ENCODE measurements at regions not wholly inside any gene's neighbourhood (a gene's known extent, or its start where the extent isn't known, plus 50 kb on each side); places are given as distances from the start of the nearest gene placed in this dataset.

GRCh38 chr2:157061799-157062198, 195.7 kb upstream of the GALNT5 start:
- H3K4me1 ChIP-seq (ENCODE audit: low read length), result no peaks in the 10 kb centered on the region
- H3K27ac ChIP-seq (ENCODE audit: low read length), result no peak overlapping the region
- H4K20me1 ChIP-seq (ENCODE audit: insufficient read depth, low read depth, low read length), result no peaks in the 10 kb centered on the region
- no peaks in the 10 kb centered on the region for H3K9me3 ChIP-seq (ENCODE audit: low read length)
- H3K4me2 ChIP-seq (ENCODE audit: low read depth, low read length, poor library complexity, severe bottlenecking), result no peak overlapping the region
- no peaks in the 10 kb centered on the region for H3K27me3 ChIP-seq (ENCODE audit: low read length)
- DNase-seq, result no peak
- no peak overlapping the region for H3K9ac ChIP-seq (ENCODE audit: low read length)
- H2AFZ ChIP-seq (ENCODE audit: low read length), result no peak overlapping the region
- H3K79me2 ChIP-seq (ENCODE audit: low read length), result no peaks in the 10 kb centered on the region
- H3K4me3 ChIP-seq (ENCODE audit: low read length), result no peak overlapping the region
- H3K9me2 ChIP-seq (replicated peaks; ENCODE audit: insufficient read depth, low read length), result no peaks in the 10 kb centered on the region
- no peaks in the 10 kb centered on the region for H3K36me3 ChIP-seq (ENCODE audit: insufficient read depth, low read length)

- no peak overlapping the region for H3K4me2 ChIP-seq (ENCODE audit: low read depth, low read length, poor library complexity, severe bottlenecking)
- H3K4me3 ChIP-seq (ENCODE audit: low read length), result no peak overlapping the region
- no peaks in the 10 kb centered on the region for H3K4me1 ChIP-seq (ENCODE audit: low read length)
- no peak overlapping the region for H2AFZ ChIP-seq (ENCODE audit: low read length)
- H3K27ac ChIP-seq (ENCODE audit: low read length), result no peak overlapping the region
- DNase-seq, result no peak
- H3K79me2 ChIP-seq (ENCODE audit: low read length), result no peaks in the 10 kb centered on the region
- H3K9ac ChIP-seq (ENCODE audit: low read length), result no peak overlapping the region
- no peaks in the 10 kb centered on the region for H3K36me3 ChIP-seq (ENCODE audit: insufficient read depth, low read length)
- no peaks in the 10 kb centered on the region for H3K9me2 ChIP-seq (replicated peaks; ENCODE audit: insufficient read depth, low read length)
- H3K9me3 ChIP-seq (ENCODE audit: low read length), result no peaks in the 10 kb centered on the region
- no peaks in the 10 kb centered on the region for H3K27me3 ChIP-seq (ENCODE audit: low read length)
- no peaks in the 10 kb centered on the region for H4K20me1 ChIP-seq (ENCODE audit: insufficient read depth, low read depth, low read length)
Measured at GRCh38 chr2:157067562-157067961, 189.9 kb upstream of the GALNT5 start.

GRCh38 chr2:157068237-157068636, 189.3 kb upstream of the GALNT5 start:
- no peak for DNase-seq
- no peaks in the 10 kb centered on the region for H3K36me3 ChIP-seq (ENCODE audit: insufficient read depth, low read length)
- H2AFZ ChIP-seq (ENCODE audit: low read length), result no peak overlapping the region
- no peaks in the 10 kb centered on the region for H3K79me2 ChIP-seq (ENCODE audit: low read length)
- H3K4me1 ChIP-seq (ENCODE audit: low read length), result no peaks in the 10 kb centered on the region
- no peaks in the 10 kb centered on the region for H4K20me1 ChIP-seq (ENCODE audit: insufficient read depth, low read depth, low read length)
- H3K9me2 ChIP-seq (replicated peaks; ENCODE audit: insufficient read depth, low read length), result no peaks in the 10 kb centered on the region
- no peak overlapping the region for H3K4me2 ChIP-seq (ENCODE audit: low read depth, low read length, poor library complexity, severe bottlenecking)
- no peak overlapping the region for H3K27ac ChIP-seq (ENCODE audit: low read length)
- no peaks in the 10 kb centered on the region for H3K9me3 ChIP-seq (ENCODE audit: low read length)
- no peak overlapping the region for H3K9ac ChIP-seq (ENCODE audit: low read length)
- H3K4me3 ChIP-seq (ENCODE audit: low read length), result no peak overlapping the region
- H3K27me3 ChIP-seq (ENCODE audit: low read length), result no peaks in the 10 kb centered on the region

GRCh38 chr2:157075924-157076323, 181.6 kb upstream of the GALNT5 start:
- no peak overlapping the region for H3K4me3 ChIP-seq (ENCODE audit: low read length)
- H3K4me1 ChIP-seq (ENCODE audit: low read length), result no peaks in the 10 kb centered on the region
- DNase-seq, result no peak
- H3K36me3 ChIP-seq (ENCODE audit: insufficient read depth, low read length), result no peaks in the 10 kb centered on the region
- H3K9me2 ChIP-seq (replicated peaks; ENCODE audit: insufficient read depth, low read length), result no peaks in the 10 kb centered on the region; the same call in none of the 2 replicates
- no peak overlapping the region for H3K4me2 ChIP-seq (ENCODE audit: low read depth, low read length, poor library complexity, severe bottlenecking)
- no peak overlapping the region for H2AFZ ChIP-seq (ENCODE audit: low read length)
- no peaks in the 10 kb centered on the region for H4K20me1 ChIP-seq (ENCODE audit: insufficient read depth, low read depth, low read length)
- no peaks in the 10 kb centered on the region for H3K27me3 ChIP-seq (ENCODE audit: low read length)
- no peaks in the 10 kb centered on the region for H3K79me2 ChIP-seq (ENCODE audit: low read length)
- no peaks in the 10 kb centered on the region for H3K9me3 ChIP-seq (ENCODE audit: low read length)
- H3K27ac ChIP-seq (ENCODE audit: low read length), result no peak overlapping the region
- H3K9ac ChIP-seq (ENCODE audit: low read length), result no peak overlapping the region

GRCh38 chr2:157076526-157077161, 180.9 kb upstream of the GALNT5 start:
- DNase-seq, result no peak
- Histone ChIP-seq H4K20me1 (ENCODE audit: insufficient read depth, low read depth, low read length) (no peaks in the 10 kb centered on the region), H3K4me2 (ENCODE audit: low read depth, low read length, poor library complexity, severe bottlenecking) (no peak overlapping the region), H3K27me3 (ENCODE audit: low read length) (no peaks in the 10 kb centered on the region), H3K27ac (ENCODE audit: low read length) (no peak overlapping the region), H3K79me2 (ENCODE audit: low read length) (no peaks in the 10 kb centered on the region), H3K4me3 (ENCODE audit: low read length) (no peak overlapping the region), H2AFZ (ENCODE audit: low read length) (no peak overlapping the region), H3K9me3 (ENCODE audit: low read length) (no peaks in the 10 kb centered on the region), H3K4me1 (ENCODE audit: low read length) (no peaks in the 10 kb centered on the region), H3K9me2 (replicated peaks; ENCODE audit: insufficient read depth, low read length) (no peaks in the 10 kb centered on the region; the same call in none of the 2 replicates), H3K36me3 (ENCODE audit: insufficient read depth, low read length) (no peaks in the 10 kb centered on the region), H3K9ac (ENCODE audit: low read length) (no peak overlapping the region)

GRCh38 chr2:157077753-157078350, 179.7 kb upstream of the GALNT5 start:
- H3K9me3 ChIP-seq (ENCODE audit: low read length), result no peaks in the 10 kb centered on the region
- DNase-seq, result no peak
- no peaks in the 10 kb centered on the region for H3K4me1 ChIP-seq (ENCODE audit: low read length)
- H3K27me3 ChIP-seq (ENCODE audit: low read length), result no peaks in the 10 kb centered on the region
- H3K9ac ChIP-seq (ENCODE audit: low read length), result no peak overlapping the region
- no peaks in the 10 kb centered on the region for H4K20me1 ChIP-seq (ENCODE audit: insufficient read depth, low read depth, low read length)
- no peak overlapping the region for H3K27ac ChIP-seq (ENCODE audit: low read length)
- no peaks in the 10 kb centered on the region for H3K79me2 ChIP-seq (ENCODE audit: low read length)
- no peaks in the 10 kb centered on the region; the same call in none of the 2 replicates for H3K9me2 ChIP-seq (replicated peaks; ENCODE audit: insufficient read depth, low read length)
- H3K4me2 ChIP-seq (ENCODE audit: low read depth, low read length, poor library complexity, severe bottlenecking), result no peak overlapping the region
- no peaks in the 10 kb centered on the region for H3K36me3 ChIP-seq (ENCODE audit: insufficient read depth, low read length)
- no peak overlapping the region for H2AFZ ChIP-seq (ENCODE audit: low read length)
- H3K4me3 ChIP-seq (ENCODE audit: low read length), result no peak overlapping the region

- Histone ChIP-seq H4K20me1 (ENCODE audit: insufficient read depth, low read depth, low read length) (no peaks in the 10 kb centered on the region), H3K27ac (ENCODE audit: low read length) (no peak overlapping the region), H3K4me3 (ENCODE audit: low read length) (no peak overlapping the region), H3K36me3 (ENCODE audit: insufficient read depth, low read length) (no peaks in the 10 kb centered on the region), H3K27me3 (ENCODE audit: low read length) (no peaks in the 10 kb centered on the region), H3K4me2 (ENCODE audit: low read depth, low read length, poor library complexity, severe bottlenecking) (no peak overlapping the region), H3K4me1 (ENCODE audit: low read length) (no peaks in the 10 kb centered on the region), H3K9me2 (replicated peaks; ENCODE audit: insufficient read depth, low read length) (no peaks in the 10 kb centered on the region; the same call in 1 of the 2 replicates), H2AFZ (ENCODE audit: low read length) (no peak overlapping the region), H3K9me3 (ENCODE audit: low read length) (no peaks in the 10 kb centered on the region), H3K9ac (ENCODE audit: low read length) (no peak overlapping the region), H3K79me2 (ENCODE audit: low read length) (no peaks in the 10 kb centered on the region)
- no peak for DNase-seq
Measured at GRCh38 chr2:157082950-157083349, 174.6 kb upstream of the GALNT5 start.

GRCh38 chr2:157085522-157085921, 172.0 kb upstream of the GALNT5 start:
- H4K20me1 ChIP-seq (ENCODE audit: insufficient read depth, low read depth, low read length), result no peaks in the 10 kb centered on the region
- H3K36me3 ChIP-seq (ENCODE audit: insufficient read depth, low read length), result no peaks in the 10 kb centered on the region
- H3K79me2 ChIP-seq (ENCODE audit: low read length), result no peaks in the 10 kb centered on the region
- H3K4me2 ChIP-seq (ENCODE audit: low read depth, low read length, poor library complexity, severe bottlenecking), result no peak overlapping the region
- no peaks in the 10 kb centered on the region for H3K27me3 ChIP-seq (ENCODE audit: low read length)
- H3K4me3 ChIP-seq (ENCODE audit: low read length), result no peak overlapping the region
- no peaks in the 10 kb centered on the region for H3K4me1 ChIP-seq (ENCODE audit: low read length)
- no peak for DNase-seq
- no peak overlapping the region for H3K9ac ChIP-seq (ENCODE audit: low read length)
- H3K9me2 ChIP-seq (replicated peaks; ENCODE audit: insufficient read depth, low read length), result no peaks in the 10 kb centered on the region; the same call in 1 of the 2 replicates
- H3K9me3 ChIP-seq (ENCODE audit: low read length), result no peaks in the 10 kb centered on the region
- H2AFZ ChIP-seq (ENCODE audit: low read length), result no peak overlapping the region
- H3K27ac ChIP-seq (ENCODE audit: low read length), result no peak overlapping the region
